ENCODE measurements at regions not wholly inside any gene's neighbourhood (a gene's known extent, or its start where the extent isn't known, plus 50 kb on each side); places are given as distances from the start of the nearest gene placed in this dataset.

DNA sequence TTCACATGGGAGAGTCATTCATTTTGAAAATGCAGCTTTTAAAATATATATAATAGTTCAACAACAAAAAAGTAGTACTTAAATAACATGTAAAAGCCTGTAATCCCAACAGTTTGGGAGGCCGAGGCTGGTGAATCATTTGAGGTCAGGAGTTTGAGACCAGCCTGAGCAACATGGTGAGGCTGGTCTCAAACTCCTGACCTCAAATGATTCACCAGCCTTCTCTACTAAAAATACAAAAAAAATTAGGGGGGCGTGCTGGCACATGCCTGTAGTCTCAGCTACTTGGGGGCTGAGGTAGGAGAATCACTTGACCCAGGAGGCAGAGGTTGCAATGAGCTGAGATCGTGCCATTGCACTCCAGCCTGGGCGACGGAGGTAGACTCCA lies 256.3 kb upstream of the RGS6 start:
- in situ Hi-C loops (cut with MboI; ENCODE audit: low pct_unique_long_range_greater_than_20kb, low sequenced_read_pairs, unreplicated experiment) = no loop called here
- no peak for DNase-seq (ENCODE audit: low spot score)
- TF ChIP-seq, protein P1, sequence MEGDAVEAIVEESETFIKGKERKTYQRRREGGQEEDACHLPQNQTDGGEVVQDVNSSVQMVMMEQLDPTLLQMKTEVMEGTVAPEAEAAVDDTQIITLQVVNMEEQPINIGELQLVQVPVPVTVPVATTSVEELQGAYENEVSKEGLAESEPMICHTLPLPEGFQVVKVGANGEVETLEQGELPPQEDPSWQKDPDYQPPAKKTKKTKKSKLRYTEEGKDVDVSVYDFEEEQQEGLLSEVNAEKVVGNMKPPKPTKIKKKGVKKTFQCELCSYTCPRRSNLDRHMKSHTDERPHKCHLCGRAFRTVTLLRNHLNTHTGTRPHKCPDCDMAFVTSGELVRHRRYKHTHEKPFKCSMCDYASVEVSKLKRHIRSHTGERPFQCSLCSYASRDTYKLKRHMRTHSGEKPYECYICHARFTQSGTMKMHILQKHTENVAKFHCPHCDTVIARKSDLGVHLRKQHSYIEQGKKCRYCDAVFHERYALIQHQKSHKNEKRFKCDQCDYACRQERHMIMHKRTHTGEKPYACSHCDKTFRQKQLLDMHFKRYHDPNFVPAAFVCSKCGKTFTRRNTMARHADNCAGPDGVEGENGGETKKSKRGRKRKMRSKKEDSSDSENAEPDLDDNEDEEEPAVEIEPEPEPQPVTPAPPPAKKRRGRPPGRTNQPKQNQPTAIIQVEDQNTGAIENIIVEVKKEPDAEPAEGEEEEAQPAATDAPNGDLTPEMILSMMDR (IDR thresholded peaks at IDR 0.05; ENCODE audit: extremely low read depth, insufficient read depth, missing control alignments) = no peak

DNA sequence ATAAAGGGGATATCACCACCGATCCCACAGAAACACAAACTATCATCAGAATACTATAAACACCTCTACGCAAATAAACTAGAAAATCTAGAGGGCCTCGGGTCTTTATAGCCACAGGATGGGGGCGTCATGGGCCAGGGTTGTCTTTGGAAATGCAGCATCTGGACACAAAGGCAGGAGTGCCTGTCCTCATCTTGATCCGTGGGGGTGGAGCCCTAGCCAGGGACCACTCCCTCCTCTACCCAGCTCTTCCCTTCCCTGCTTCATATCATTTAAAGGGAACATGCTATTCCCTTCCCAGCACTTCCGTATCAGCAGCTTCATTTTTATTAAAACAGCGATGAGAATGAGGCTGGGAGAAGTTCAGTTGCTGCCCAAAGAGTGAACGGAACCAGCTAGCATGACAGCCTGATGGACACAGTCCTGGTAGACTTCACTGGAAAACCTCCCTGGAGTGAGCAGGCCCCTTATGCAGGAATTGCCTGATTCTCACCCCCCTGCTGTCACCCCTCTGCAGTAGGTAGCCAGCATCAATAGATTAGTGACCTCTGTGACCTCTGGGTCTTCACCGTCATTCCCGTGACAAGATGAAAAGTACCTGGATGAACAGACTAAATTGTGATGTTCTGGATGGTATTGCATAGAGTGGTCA lies 251.4 kb upstream of the RGS6 start:
- DNase-seq (ENCODE audit: low spot score) = no peak
- TF ChIP-seq, protein P1 (IDR thresholded peaks at IDR 0.05; ENCODE audit: extremely low read depth, insufficient read depth, missing control alignments) = no peak
- in situ Hi-C loops (cut with MboI; ENCODE audit: low pct_unique_long_range_greater_than_20kb, low sequenced_read_pairs, unreplicated experiment) = no loop called here

DNA sequence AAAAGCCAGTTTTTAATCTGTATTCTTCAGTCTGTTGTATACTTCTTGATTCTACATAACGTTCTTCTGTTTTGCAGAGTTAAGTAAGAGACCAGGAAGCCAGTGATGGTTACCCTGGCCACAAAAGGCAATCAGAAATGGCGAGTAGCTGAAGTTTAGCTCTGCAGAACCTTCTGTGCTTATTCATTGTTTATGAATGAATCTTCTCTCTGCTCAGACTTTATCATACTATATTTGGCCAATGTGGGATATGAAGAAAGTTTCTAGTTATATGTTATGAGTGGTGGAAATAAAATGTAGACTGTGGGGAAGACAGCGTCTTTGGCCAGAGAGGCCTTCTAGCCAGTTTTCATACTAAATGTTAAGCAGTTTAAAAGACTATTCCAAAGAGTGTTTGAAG lies 249.9 kb upstream of the RGS6 start:
- TF ChIP-seq, protein P1 (IDR thresholded peaks at IDR 0.05; ENCODE audit: extremely low read depth, insufficient read depth, missing control alignments) = no peak
- in situ Hi-C loops (cut with MboI; ENCODE audit: low pct_unique_long_range_greater_than_20kb, low sequenced_read_pairs, unreplicated experiment) = no loop called here
- no peak for DNase-seq (ENCODE audit: low spot score)

DNA sequence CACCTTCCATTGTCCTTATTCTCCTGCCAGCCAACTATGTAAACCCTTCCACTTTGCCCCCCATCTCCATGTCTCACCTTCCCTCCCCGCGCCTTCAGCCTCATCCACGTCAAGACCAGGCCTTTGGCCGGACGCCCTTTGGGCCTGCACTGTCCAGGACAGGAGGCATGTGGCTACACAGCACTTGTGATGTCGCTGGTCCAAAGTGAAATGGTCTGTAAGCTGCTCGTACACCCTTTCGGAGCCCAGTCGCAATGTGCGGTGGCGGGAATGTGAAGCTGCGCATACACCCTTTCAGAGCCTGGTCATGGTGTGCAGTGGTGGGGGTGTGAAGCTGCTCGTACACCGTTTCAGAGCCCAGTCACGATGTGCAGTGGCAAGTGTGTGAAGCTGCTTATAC lies 247.9 kb upstream of the RGS6 start:
- TF ChIP-seq, protein P1 (IDR thresholded peaks at IDR 0.05; ENCODE audit: extremely low read depth, insufficient read depth, missing control alignments) = no peak
- no peak for DNase-seq (ENCODE audit: low spot score)
- in situ Hi-C loops (cut with MboI; ENCODE audit: low pct_unique_long_range_greater_than_20kb, low sequenced_read_pairs, unreplicated experiment) = no loop called here

DNA sequence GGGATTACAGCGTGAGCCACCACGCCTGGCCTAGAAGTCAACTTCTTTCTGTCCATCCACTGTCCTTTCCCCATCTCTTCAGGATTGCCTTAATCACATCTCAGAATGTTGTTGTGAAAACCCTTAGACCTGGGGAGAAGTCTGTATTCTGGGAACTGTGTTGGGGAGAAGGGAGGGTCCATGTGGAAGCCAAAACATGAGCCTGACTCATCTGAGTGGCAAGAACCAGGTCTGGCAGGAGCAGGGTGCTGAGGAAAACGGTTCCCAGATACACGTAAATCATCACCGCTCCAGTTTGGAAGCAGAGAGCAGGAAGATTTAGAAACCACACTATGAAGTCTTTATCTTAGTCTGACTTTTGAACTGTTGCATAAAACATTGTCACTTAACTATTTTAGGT lies 245.6 kb upstream of the RGS6 start:
- TF ChIP-seq, protein P1 (IDR thresholded peaks at IDR 0.05; ENCODE audit: extremely low read depth, insufficient read depth, missing control alignments) = no peak
- in situ Hi-C loops (cut with MboI; ENCODE audit: low pct_unique_long_range_greater_than_20kb, low sequenced_read_pairs, unreplicated experiment) = no loop called here
- DNase-seq (ENCODE audit: low spot score) = no peak

DNA sequence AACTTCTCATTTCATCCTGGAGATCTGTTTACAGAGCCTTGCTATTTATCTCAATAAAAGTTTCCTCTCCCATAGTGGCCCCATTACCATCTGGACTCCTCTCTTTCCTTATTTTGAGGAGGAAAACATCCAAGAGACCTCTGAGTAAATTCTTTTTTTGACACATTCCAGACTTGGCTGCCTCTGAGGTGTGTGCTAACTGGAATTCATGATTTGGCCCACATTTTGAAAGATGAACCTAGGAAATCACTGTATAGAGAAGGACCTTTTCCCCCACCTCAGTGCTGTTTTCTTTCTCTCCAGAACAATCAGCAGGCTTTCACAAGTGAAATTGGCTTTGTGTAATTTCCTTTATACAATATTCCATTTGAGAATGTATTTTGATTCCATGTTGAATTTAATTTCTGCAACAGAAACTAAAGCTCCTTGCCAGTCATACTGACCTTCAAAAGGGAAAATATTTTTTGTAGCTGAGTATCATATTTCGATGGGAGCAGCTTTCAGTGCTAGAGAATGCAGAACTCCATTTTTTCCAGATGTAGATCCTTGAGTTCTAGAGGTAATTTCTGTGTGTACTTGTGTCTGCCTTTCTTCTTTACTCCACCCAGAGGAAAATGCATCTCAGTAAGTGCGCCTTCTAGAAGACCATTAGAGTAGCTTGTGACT lies 244.9 kb upstream of the RGS6 start:
- in situ Hi-C loops (cut with MboI; ENCODE audit: low pct_unique_long_range_greater_than_20kb, low sequenced_read_pairs, unreplicated experiment) = no loop called here

More for the DNA sequence above, 244.9 kb upstream of the RGS6 start:
- no peak for DNase-seq (ENCODE audit: low spot score)
- TF ChIP-seq, protein P1 (IDR thresholded peaks at IDR 0.05; ENCODE audit: extremely low read depth, insufficient read depth, missing control alignments) = no peak
